HCEC 1CT (cell line): ENCODE measurements at regions not wholly inside any gene's neighbourhood (a gene's known extent, or its start where the extent isn't known, plus 50 kb on each side); places are given as distances from the start of the nearest gene placed in this dataset.

Experiments used
- DNase-seq: peaks from one replicate; pipeline ENCODE4 v3.0.0-alpha.2; 2017

DNA sequence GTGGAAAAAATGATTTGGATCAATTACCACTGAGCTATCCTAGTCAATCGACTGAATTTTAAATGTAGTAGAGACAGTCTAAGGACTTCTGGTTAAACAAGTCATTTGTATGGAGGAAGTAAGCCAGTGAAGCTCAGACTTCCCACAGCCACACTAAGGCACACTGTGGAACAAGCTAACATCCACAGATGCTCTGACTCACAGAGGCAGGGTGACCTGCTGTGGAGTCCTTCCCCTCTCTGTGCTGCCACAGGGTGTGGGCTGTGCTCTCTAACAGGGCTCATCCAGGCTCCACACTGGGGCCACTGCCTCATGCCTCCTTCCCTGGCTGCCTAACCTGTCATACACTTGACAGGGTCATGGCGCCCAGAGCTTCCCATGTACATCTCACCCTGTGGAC is 351.0 kb downstream of the GALR1 start:
- DNase-seq, result no peak

DNA sequence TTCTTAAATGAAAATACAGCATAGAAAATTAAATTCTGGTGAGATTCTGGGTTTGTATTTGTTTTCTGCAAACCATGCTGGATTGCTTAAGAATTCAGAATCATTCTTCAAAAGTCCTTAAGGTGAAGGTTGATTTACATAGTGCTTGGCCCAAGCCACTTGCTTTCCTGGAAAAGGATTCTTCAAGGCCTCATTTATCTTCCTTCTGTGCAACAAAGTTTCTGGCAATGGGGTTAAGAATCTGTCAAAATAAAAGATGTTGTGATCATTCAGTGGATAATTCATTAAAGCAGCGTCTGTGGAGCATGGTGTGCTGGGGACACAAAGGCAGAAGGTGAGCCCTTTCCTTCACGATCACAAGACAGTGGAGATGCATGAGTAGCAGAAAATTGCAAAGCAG is 351.9 kb downstream of the GALR1 start:
- no peak for DNase-seq

DNA sequence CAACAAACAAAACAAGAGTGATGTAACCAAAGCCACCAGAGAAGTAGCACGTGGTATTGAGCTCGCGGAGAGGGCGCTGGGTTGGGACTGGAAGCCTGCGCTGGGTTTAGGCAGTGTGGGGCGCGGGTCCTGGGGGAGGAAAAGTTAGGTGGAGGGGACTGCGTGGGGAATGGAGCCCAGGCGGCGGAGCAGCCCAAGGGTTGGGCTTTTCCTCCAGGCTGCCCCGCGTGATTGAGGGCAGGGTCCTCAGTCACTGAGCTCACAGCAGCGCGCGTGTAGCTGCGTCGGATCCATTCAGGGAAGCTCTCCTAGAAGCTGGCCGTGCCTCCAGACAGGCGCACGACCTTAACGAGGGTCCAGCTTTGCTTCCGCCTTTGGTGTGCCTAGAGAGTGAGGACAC is 357.4 kb downstream of the GALR1 start:
- no peak for DNase-seq

DNA sequence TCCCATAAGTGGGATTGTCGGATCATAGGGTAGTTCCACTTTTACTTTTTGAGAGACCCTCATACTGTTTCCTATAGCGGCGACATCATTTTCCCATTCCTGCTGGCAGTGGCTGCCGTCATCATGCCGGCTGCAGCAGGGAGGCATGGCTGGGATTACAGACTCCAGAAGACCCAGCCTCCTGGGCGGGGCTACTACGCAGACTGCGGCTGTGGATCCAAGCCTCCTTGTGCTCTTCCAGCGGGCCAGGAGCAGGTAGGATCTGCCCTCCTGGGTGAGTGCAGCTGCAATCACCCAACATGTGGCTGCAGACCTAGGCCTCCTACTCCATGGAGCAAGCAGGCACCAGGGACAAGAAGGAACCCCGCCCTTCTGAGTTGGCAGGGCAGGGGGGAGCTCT is 359.2 kb downstream of the GALR1 start:
- no peak for DNase-seq

DNA sequence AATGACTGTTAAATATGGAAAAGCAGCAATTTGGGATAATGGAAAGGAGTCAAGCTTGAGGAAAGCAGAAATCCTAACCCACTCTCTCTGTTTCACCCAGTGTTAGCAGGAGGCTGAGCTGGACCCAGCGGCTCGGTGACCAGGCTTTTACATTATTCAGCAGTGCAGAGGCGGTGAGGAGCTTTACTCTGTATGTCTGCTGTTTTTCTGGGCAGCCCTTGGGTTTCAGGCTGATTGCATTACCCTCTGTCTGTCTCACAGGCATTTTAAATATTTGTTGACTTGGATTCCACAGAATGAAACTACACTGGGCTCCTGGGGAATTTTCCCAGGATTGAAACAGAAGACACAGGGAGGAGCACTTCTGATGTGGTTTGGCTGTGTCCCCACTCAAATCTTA is 368.0 kb downstream of the GALR1 start:
- DNase-seq, result no peak

DNA sequence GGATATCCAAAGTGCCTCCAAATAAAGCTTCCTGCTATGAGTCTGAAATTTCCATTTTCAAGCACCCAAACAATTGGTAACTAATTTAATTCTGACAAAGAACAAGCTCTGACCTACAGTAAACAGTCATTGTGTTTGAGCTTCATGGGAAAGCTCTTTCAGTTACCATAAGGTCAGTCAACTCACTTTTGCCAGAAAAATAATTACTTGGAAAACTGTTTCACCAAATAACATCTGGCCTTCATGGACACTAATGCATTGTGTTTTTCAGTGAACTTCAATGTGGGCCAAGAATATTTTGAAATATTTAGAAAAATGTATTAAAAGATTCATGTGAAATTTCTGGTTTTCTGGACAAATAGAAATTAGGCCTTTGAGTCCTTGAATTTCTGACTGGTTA is 369.9 kb downstream of the GALR1 start:
- no peak for DNase-seq

DNA sequence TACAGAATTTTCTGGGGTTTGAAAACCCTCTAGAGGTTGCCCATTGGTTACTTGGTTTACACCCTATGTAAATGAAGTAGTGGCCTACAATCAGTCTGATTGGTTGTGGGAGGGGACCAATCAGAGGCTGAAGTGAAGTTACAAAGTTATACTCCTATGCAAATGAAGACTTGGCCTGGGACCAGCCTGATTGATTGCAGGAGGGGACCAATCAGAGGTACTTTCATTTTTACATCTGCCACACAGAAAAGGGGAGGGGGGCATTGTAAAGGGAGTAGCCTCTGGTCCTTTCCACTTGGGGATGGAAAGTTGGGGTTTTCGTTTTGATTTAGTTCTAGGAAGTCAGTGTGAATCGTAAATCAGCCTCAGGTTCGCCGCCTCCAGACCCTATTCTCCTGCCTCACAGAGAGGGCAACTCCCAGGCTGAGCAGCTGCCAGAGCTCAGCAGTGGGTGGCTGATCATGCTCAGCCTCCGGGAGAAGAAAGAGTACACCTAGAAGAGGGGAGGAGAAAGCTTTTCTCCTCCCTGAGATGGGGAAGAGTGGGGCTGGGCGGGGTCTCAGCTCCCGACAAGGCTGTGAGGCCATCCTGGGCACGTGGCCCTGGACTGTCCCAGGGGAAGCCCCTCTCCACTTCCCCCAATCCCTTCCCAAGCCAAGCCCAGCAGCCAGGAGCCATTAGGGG is 372.5 kb downstream of the GALR1 start:
- no peak for DNase-seq

DNA sequence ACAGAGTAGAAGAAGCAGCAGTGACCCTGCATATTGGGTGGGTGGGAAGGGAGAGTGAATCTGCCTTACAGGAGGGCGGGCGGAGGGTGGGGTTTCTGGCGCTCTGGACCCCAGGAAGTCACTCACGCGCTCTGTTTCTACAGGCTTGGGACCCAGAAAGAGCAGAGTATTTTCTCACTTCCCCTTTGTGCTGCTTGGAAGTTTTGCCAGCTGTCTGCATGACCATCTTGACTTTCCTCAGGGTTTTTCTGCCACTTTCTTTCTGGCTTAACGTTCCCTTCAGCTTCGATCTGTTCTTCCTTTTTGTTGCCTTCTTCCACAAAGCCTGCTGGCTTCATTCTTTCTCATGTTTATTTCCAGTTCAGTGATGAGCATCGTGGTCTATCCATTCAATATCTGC is 383.1 kb downstream of the GALR1 start:
- no peak for DNase-seq

DNA sequence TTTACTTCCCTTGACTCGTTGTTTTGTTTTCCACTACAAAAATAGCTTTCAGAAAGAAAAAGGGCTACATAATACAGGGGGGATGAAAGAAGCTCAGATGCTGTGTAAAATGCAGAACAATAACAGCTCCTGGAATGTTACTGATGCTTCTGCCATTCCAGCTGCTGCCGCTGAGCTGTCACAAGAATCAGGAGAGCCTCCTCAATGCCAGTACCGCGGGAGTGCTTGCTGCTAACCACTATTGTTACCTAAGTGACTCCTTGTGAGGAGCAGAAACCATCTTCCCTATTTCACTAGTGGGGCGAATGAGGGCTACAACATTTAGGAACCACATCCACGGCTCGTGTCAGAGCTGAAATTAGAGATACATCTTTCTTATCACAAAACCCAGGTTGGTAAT is 384.8 kb downstream of the GALR1 start:
- no peak for DNase-seq

DNA sequence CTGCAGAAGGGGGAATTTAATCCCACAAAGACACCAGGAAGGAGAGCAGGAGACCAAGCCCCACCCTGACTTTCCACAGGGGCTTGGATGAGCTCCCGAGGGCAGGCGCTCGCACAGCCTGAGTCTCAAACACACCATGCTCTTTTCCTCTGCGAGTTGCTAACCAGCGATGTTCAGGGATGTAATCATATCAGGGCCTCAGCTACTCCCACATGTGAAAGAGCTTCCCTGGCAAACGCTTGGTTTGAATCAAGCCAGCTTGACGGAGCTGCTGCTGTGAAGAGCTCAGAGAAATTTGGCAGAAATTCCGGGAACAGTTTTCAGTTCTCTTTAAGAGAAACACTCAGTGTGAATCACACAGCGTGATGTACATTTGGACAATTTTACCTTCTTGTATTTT is 385.8 kb downstream of the GALR1 start:
- no peak for DNase-seq

DNA sequence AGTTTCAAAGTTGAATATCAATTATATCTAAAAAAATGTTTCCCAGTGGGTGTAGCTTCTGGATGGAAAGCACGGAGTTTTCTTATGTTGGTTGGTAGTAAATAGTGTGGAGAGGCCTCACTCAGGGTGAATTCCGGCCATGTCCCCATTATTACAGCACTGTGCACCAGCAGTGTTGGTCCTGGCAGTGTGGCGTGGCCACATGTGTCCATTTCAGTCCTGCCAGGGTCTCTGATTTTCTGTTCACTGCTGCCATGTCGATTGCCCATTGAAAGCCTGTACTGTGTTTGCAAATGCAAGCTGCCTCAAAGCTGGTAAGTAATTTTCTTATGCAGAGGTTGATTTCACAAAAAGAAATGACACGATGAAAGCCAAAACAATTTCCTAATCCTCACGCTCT is 386.2 kb downstream of the GALR1 start:
- no peak for DNase-seq

DNA sequence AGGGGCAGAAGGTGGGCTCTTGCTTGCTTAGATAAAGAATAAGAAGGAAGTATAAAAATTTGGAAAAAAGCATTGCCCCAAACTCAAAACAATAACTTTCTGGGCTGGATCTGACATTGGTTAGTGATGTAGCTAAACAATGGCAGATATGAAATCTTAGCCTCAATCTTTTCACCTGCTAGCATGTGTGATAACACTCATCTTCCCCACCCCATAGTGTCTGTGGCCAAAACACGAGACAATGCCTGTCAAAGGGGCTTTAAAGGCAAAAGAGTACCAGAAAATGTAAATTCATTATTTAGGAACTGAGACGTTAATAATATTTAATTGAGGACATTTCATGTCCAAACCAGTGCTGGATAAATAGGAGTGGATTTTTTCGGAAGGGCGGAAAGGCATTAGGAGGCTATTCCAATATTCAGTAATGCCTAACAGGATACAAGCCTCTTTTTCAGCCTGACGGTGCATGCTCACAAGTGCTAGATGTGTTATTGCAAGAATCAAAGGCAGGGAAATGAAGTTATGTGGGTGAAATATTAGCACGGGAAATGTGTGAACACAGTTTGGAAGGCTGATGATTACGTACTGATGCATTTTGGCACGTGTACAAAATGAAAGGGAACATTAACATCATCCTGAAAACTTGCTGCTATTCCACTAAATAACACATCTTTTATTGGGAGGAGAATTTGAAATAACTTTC is 395.7 kb downstream of the GALR1 start:
- no peak for DNase-seq

DNA sequence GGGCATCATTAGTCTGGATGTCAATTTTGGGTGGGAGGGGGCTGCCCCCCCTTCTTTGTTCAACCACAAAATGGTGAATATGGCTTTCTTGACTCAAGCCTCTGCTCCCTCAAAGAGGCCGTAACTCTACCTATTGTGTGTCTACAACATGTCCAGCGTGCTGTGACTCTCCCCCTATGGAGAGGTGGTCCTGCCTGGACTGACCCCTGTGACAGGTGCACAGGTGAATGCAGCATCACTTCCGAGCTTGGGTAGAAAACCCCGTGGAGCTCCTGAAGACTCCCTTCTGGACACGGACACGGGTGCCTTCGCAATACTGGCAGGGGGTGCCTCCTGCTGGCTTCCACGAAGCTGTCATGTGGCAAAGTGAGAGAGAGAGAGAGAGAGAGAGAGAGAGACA is 397.8 kb downstream of the GALR1 start:
- DNase-seq, result no peak

DNA sequence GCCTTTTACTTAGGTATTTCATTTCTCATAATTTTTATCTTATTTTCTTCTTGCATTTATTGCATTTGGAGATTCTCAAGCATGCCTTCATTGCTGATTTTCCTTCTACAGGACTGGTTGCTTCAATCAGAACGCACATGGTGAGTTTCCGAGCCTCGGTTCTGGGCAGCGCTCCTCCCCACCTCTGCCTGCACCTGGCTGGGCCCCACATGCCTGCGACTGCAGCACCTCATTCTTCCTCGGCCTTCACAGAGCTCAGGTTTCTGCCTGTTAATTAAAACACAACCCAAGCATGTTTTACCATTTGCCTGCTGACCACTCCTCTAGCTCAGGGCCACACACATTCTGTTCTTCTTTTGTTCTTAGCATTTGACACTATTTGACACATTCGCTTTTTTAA is 398.8 kb downstream of the GALR1 start:
- no peak for DNase-seq

DNA sequence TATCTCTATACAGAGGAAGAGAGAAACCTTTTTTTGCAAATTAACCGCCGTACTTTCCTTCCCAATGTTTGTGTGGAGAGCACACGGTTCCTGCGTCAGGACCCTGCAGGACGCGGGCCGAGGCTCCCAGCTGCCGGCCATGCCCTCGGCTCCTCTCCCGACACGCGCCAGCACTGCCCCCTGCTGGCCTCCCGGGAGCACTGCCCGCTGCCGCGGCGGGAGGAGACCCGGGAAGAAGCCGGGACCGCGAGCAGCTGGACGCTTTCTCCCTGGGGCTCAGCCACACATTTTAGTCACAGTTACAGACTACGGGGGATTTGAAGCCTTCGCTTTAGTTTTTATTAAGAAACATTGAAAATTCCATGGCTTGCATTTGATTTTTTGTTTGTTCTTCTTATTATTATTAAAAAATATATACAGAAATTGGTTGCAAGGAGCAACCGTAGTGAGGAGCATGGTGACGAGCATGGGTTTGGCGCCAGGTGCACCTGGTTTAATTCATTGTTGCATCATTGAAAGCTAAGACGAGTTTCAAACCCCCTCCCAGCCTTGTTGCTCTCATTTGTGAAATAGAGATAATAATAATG is 401.2 kb downstream of the GALR1 start:
- no peak for DNase-seq

DNA sequence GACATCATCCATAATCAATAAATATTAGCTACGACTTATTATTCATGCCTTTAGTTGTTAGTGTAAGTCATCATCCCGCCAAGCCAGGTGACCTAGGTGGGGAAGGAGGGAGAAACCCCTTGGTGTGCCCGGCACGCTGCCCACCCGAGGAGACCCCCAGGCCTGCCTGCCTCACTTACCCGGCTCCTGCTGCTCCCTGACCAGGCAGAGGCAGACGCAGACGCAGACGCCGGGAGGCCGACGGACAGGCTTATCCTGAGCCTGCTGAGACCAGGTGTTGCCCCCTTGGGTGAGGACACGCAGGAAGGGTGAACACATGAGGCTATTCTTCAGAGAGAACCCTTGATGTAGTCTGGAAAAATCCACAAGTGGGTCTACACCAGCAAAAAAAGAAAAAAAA is 401.8 kb downstream of the GALR1 start:
- no peak for DNase-seq

DNA sequence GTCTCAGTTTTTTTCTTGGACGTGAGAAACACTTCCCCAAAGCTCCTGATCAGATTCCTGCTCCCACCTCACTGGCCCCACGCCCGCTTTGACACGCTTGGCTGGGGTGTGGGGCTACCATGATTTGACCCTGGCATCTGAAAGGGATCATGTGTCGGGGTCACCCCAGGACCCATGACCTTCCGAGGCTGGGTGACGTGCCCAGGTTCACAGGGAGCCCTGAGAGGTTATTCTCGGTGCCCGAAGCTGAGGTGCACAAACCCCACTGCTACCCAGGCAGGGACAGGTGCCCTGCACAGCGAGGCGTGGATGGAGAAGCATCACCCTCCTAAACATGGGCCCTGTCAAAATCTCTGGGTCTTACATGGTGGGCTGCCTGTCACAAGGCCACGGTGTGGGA is 404.1 kb downstream of the GALR1 start:
- no peak for DNase-seq

DNA sequence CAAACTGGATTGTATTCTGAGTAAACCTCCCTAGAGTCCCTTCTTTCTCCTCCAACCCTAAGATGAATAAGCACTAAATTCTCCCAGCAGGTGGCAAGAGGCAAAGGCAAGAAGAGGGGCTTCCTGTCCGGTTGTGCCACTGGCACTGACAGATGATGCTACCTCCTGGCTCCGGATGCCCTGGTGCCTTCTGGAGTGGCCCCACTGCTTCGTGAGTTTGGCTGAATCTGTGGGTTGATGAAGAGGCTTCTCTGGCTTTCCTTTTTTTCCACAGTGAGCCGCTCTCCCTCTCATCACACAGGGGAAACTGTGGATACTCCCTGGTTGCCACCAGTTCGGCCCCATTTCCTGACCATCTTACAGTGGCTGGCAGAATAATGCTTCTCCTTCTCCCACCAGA is 404.7 kb downstream of the GALR1 start:
- DNase-seq, result no peak

DNA sequence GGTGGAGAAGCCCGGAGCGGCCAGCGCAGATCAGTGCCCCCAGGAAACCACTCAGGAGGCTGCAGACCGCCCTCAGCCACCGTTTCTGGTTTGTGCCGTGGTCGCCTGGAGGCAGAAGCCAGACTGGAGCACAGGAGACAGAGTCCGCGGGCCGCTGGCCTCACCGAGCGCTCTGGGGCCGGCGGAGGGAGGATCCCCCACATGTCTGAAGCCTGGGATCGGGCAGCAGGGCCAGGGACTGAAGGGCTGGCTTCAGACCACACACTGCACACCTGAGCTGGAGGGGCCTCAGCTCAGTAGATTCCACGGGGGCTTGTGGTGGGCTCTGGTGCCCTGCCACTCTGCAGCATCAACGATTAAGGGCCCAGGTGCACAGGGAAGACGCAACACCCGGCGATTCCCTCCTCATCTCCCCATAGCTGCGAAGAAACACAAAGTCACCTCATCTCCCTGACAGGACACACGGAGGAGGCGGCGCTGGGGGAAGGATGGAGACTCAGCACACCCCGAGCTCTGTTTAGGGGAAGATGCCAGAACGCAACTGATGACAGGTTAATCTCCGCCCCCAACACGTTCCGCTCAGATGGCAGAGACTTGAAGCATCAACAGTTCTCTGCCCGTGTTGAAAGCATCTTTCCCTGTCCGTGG is 408.1 kb downstream of the GALR1 start:
- DNase-seq, result no peak

DNA sequence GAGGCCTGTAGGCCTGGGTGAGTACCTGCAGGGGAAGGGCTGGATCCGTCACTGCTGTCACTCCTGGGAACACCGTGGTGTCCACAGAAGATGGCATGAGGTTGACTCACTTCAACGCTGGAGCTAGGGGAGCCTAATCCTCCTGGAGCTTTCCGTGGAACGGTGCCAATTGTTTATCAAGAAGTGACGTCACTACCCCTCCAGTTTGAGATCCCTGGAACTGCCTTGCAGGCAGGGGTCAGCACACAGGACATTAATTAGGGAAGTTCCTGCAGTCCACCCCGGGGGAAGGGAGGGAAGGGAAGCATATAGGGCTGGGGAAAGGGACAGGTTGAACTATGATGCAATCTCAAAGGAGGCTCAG is 408.6 kb downstream of the GALR1 start:
- DNase-seq, result no peak

DNA sequence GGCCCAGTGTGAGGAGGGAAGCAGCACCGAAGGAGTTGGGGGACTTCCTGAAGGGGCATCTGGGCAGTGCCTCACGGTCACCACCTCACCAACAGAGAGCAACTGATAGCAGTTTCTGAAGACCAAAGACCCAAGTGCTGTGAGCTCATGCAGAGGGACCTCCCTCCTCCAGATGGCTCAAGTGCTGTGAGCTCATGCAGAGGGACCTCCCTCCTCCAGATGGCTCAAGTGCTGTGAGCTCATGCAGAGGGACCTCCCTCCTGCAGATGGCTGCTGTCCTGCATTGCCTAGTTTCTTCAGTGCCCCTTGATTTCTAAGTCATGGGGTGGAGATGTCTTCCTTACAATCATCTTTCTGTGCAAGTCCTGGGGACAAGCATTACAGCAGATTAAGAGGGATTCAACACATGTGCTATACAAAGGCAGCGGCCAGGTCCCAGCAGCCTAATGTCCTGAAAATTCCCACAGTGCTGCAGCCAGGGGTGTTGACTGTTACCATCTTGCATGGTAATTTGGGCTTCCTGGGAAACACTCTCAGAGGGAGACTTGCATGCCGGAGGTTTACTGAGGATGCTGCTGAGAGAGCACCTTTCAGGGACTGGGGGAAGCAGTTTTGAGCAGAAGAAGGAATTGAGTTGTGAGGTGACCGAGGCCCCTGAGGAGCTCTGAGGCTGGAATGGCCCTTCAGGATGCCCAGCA is 409.3 kb downstream of the GALR1 start:
- DNase-seq, result no peak

DNA sequence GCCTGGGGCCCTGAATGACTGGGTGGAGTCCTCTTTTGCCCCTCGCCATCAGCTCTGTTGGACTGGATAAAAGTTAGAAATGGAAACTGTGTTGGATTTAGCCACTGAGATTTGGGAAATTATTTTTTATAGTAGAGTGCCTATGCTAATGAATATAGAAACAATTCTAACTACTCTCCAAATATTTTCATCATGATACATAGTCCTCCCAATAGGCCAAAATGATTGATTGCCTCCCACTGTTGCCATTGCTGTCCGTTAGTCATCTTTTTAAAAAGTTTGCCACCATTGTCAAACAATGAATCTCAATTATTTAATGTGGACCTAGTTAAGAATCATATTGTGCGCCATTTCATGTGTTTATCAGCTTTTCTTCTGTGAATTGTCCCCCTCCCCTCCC is 417.0 kb downstream of the GALR1 start:
- DNase-seq, result no peak

DNA sequence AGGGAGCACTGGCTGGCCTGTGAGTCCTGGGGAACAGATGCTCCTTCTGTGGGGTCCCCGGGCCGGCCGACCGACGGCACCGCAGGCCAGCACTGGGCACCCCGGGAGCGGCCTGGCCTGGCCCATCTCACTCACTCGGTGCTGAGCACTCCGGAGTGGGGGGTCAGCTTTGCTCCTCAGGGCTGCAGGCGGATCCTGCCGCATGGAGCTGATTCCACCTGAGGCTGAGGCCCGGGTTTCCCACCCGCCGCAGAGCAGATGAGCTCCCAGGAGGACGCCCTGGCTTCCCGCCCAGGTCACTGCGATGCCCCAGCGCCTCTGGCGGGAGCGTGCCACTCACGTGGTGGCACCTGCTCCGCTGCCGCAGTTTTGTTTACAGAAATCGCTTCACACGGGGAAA is 418.6 kb downstream of the GALR1 start:
- DNase-seq, result no peak

DNA sequence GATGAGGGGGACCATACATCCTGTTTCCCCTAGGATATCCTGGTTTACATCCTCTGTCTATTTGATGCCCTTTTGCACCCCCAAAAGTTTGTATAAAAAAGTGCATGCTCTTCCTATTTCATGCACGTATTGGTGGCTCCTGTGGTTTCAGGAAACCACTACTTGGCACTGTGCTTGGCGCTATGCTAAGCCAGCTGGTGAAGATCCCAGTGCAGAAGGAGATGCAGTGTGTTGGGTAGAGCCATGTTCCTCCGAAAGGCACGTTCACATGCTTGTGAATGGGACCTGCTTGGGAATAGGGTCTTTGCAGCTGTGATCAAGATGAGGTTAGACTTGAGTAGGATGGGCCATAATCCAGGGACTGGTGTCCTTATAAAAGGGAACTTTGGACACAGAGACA is 419.7 kb downstream of the GALR1 start:
- DNase-seq, result no peak
